GM12873 (cell line): ENCODE measurements at regions not wholly inside any gene's neighbourhood (a gene's known extent, or its start where the extent isn't known, plus 50 kb on each side); places are given as distances from the start of the nearest gene placed in this dataset.

ENCODE experiments used
- CTCF ChIP-seq: IDR thresholded peaks from 2 replicates; pipeline ENCODE4 v1.5.1; 2012; ENCODE audit warnings: low read depth, mild to moderate bottlenecking, moderate library complexity, low read length, control low read depth; ENCODE audit not compliant: insufficient read depth; ENCODE audit errors: missing control alignments

- TF ChIP-seq CTCF: no peak
Measured at GRCh38 chr2:6212491-6212890, 520.3 kb downstream of the SOX11 start.

- TF ChIP-seq CTCF: no peak
Measured at GRCh38 chr2:6213056-6213780, 521.0 kb downstream of the SOX11 start.

- TF ChIP-seq CTCF: no peak
Measured at GRCh38 chr2:6214471-6214870, 522.3 kb downstream of the SOX11 start.

- TF ChIP-seq CTCF: no peak
Measured at GRCh38 chr2:6215053-6215452, 522.9 kb downstream of the SOX11 start.

- TF ChIP-seq CTCF: no peak
Measured at GRCh38 chr2:6216234-6216633, 524.0 kb downstream of the SOX11 start.

- TF ChIP-seq CTCF: no peak
Measured at GRCh38 chr2:6218926-6219325, 526.7 kb downstream of the SOX11 start.

GRCh38 chr2:6219906-6220305 is 527.7 kb downstream of the SOX11 start:
- no peak for TF ChIP-seq CTCF
